HFF-Myc (cell line): ENCODE measurements at regions not wholly inside any gene's neighbourhood (a gene's known extent, or its start where the extent isn't known, plus 50 kb on each side); places are given as distances from the start of the nearest gene placed in this dataset.
A peak's percentile ranks its signal among the peaks of the same experiment; 100 is the strongest.

Source experiments
- DNase-seq: peaks from one replicate; pipeline ENCODE4 v3.0.0-alpha.2; 2011; ENCODE audit warnings: low read depth; ENCODE audit errors: extremely low read depth
- H3K4me3 ChIP-seq: replicated peaks from 2 replicates; pipeline ENCODE4 v1.5.1; 2011; ENCODE audit warnings: low read depth, mild to moderate bottlenecking, control low read depth, low read length
- TF ChIP-seq, protein P1 (sequence below): IDR thresholded peaks from 2 replicates; pipeline ENCODE4 v1.5.1; 2012; ENCODE audit warnings: mild to moderate bottlenecking, low read depth, low read length, control low read depth; ENCODE audit errors: missing control alignments

DNA sequence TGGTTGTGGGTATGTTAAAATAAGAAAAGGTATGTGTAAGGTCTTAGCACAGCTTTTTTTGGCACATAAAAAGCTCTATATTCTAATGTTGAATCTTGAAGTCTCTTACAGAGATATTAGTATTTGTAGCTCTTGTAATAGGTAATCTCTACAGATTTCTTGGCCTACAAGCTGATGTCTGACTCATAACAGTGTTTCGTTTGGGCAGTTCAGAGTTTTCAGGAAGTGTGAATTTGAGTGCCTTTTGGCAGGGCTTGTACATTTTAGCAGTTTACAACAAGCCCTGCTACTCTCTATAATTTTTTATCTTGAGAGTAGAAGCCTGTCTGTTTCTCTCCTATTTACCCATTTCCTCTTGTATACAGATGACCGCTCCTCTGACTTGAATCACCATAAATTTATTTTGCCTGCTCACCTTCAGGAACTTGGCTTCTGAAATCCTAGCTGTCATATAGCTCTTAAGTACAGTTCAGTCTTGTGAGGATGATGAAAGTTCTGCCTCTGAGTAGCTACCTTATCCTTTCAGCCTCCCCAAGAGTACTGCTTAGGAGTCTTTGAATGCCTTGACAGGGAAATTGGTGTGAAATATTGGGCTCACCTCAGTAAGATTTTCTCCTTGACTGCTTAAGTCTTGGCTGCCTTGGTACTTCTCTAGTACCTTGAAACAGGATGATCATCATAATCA, 419.9 kb upstream of the RARB start:
- TF ChIP-seq, protein P1, sequence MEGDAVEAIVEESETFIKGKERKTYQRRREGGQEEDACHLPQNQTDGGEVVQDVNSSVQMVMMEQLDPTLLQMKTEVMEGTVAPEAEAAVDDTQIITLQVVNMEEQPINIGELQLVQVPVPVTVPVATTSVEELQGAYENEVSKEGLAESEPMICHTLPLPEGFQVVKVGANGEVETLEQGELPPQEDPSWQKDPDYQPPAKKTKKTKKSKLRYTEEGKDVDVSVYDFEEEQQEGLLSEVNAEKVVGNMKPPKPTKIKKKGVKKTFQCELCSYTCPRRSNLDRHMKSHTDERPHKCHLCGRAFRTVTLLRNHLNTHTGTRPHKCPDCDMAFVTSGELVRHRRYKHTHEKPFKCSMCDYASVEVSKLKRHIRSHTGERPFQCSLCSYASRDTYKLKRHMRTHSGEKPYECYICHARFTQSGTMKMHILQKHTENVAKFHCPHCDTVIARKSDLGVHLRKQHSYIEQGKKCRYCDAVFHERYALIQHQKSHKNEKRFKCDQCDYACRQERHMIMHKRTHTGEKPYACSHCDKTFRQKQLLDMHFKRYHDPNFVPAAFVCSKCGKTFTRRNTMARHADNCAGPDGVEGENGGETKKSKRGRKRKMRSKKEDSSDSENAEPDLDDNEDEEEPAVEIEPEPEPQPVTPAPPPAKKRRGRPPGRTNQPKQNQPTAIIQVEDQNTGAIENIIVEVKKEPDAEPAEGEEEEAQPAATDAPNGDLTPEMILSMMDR = no peak
- DNase-seq = no peak
- H3K4me3 ChIP-seq = no peak overlapping the region

GRCh38 chr3:25009665-25010064, 418.4 kb upstream of the RARB start:
- TF ChIP-seq, protein P1 = no peak
- no peak for DNase-seq
- no peak overlapping the region for H3K4me3 ChIP-seq

GRCh38 chr3:25015599-25015998, 412.5 kb upstream of the RARB start:
- H3K4me3 ChIP-seq = no peak overlapping the region
- TF ChIP-seq, protein P1 = no peak
- no peak for DNase-seq

- H3K4me3 ChIP-seq = no peak overlapping the region
- TF ChIP-seq, protein P1 = no peak
- DNase-seq = no peak
Observed at GRCh38 chr3:25018909-25019308, 409.2 kb upstream of the RARB start.

- H3K4me3 ChIP-seq = no peak overlapping the region
- TF ChIP-seq, protein P1 = no peak
- no peak for DNase-seq
Observed at GRCh38 chr3:25019506-25019905, 408.6 kb upstream of the RARB start.

DNA sequence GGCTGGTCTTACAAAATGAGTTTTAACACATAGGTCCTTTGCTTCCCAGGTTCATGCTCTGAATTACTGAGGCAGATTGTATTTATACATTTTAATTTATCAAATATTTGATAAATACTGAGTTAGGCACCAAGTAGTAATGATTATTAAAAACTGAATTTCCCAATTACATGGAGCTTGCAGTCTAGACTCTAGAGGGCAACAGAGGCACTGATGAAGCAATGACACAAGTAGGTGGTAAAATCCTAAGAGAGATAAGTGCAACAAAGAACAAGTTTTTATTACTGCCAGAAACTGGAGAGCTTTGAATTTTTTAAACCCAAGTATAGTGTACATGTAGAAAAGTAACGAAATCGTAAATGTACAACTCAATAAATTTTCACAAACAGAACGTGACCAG, 406.2 kb upstream of the RARB start:
- TF ChIP-seq, protein P1 = peak; percentile 56

DNA sequence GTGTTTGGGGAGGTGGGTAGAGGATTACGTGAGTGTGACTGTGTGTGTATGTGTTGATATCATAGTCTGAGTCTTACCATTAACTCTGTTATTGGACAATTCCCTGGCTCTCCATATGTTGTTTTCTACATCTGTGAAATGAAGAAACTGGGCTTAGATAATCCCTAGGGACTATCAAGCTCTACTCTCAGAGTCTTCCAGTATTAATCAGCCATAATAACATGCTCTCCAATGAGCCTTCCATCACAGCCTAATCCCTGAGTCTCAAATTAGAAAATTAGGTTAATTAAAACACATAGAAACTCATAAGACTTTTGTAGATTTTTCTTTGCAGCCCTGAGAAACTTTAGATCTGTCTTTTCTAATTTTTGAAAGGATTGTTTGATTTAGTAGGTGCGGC, 404.2 kb upstream of the RARB start:
- TF ChIP-seq, protein P1 = no peak
- H3K4me3 ChIP-seq = no peak overlapping the region
- no peak for DNase-seq

More for the DNA sequence above, 406.2 kb upstream of the RARB start:
- DNase-seq = no peak
- no peak overlapping the region for H3K4me3 ChIP-seq
